ENCODE measurements at regions not wholly inside any gene's neighbourhood (a gene's known extent, or its start where the extent isn't known, plus 50 kb on each side); places are given as distances from the start of the nearest gene placed in this dataset.

DNA sequence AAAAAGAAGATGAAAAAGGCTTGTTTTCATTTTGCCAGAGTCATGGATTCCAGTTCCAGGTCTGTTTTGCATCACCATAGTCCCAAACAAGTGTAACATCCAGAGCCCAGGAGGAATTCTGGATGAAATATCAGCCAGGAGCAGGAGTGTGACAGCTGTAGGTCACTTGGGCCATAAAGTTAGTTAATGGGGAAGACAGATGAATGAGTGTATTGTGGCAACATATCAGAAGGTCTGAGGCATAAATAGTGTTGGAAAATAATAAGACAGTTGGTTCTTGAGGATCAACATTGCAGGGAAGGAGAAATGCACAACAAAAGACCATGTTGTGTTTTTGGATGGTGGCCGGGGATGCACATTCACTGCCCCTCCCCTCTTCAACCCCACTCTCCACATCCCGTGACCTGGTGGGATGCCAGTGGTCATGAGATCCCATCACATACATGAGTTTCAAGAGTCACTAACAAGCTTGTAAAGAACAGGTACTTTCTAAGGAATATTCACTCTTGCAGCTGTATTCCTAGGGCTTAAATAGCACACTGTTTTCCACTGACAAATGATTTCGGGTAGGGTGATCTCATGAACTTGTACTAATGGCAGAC is 83.1 kb upstream of the IGFBP7 start:
- TF ChIP-seq POLR2A (IDR thresholded peaks at IDR 0.05) (no peak), EP300 (IDR thresholded peaks at IDR 0.05) (no peak)
- TF ChIP-seq, protein P1, sequence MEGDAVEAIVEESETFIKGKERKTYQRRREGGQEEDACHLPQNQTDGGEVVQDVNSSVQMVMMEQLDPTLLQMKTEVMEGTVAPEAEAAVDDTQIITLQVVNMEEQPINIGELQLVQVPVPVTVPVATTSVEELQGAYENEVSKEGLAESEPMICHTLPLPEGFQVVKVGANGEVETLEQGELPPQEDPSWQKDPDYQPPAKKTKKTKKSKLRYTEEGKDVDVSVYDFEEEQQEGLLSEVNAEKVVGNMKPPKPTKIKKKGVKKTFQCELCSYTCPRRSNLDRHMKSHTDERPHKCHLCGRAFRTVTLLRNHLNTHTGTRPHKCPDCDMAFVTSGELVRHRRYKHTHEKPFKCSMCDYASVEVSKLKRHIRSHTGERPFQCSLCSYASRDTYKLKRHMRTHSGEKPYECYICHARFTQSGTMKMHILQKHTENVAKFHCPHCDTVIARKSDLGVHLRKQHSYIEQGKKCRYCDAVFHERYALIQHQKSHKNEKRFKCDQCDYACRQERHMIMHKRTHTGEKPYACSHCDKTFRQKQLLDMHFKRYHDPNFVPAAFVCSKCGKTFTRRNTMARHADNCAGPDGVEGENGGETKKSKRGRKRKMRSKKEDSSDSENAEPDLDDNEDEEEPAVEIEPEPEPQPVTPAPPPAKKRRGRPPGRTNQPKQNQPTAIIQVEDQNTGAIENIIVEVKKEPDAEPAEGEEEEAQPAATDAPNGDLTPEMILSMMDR (IDR thresholded peaks at IDR 0.05), result no peak
